ENCODE measurements at regions not wholly inside any gene's neighbourhood (a gene's known extent, or its start where the extent isn't known, plus 50 kb on each side); places are given as distances from the start of the nearest gene placed in this dataset.

DNA sequence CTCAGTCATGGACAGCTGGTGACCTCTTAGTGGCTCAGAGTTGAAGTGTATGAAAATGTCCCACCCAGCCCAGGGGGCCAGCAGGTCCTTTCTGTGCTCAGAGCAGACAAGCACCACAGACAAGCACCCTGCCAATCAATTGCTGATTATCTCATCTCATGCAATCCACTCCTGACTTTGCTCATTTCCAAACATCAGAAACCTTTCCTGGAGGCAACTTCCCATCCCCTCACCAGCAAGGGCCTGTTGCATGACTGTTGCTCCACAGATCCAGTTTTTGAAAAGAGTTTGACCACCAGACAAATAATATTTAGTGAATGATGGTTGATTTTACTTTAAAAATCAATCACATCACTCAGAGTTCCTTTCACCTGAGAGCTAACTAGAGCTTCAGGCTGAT lies 397.3 kb upstream of the KLF4 start:
- no peak for DNase-seq

- DNase-seq, result no peak
Observed at GRCh38 chr9:107883496-107884124, 394.0 kb upstream of the KLF4 start.

GRCh38 chr9:107881626-107882300 lies 392.2 kb upstream of the KLF4 start:
- DNase-seq, result no peak

DNA sequence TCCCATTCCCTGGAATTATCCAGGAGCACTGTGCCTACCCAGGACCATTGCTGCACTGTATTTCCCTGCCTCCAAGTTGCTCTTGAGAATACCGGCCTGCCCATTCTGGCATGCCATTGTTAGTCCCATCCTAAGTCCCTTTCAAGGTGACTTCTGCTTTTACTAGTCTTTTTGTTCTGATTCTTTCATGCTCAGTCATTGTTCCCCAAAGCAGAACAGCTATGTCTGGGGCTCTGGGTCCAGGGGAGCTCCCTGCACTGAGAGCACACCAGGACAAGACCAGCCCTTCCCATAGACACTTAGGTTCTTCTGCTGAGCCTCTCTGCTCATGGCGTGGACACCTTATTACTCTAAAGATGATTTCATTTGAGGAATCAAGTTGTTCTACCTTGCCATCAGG lies 388.9 kb upstream of the KLF4 start:
- DNase-seq, result no peak

GRCh38 chr9:107875571-107875980 lies 386.0 kb upstream of the KLF4 start:
- no peak for DNase-seq

- no peak for DNase-seq
Observed at GRCh38 chr9:107874591-107875369, 385.2 kb upstream of the KLF4 start.

DNA sequence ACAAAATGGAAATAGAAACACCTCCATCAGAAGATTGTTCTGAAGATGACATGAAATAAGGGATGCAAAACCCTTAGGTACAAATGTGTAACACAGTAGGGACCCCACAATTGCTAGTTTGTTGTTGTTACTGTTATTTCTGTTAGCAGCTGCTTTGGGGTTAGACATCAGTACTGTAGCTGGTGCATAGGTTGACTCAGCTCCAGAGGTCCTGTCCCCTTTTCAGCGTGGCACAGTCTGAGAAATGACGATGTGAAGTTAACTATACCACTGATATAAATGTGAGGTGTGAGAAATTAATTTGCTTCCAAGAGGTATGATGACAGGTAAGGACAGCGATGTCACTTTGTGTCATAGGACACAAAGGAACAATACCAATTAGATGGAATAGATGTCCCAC lies 384.6 kb upstream of the KLF4 start:
- DNase-seq, result no peak

DNA sequence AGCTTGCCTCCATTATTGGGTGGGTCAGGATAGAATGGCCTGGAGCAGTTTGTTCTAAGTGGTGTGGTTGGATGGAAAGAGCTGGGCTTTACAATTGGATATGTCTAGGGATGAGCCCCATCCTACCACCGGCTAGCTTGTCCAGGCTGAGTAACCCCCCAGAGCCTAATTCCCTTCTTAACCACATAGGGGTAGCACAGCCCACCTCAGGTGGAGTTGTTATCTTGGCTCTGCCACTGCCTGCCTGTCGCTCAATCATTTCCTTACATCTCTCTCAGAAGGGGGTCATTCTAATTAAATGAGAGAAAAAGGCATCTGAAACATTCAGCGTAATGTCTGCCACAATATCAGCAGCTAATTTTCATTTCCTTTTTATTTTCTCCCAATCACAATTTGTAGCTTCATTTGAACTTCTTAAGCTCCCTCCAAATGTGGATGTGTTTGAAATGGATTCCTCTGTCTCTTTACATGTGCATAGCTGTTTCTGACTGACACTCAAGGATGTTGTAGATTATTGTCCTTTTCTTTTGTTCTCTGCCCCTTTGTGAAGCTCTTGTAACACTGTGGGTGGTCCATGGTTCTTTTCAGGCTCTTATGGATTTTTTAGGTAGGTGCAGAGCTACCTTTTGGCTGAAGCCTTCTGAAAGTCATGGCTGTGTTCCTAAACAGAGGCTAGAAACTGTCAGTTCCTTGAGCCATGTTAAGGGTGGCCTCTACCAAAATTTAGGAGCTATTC lies 383.1 kb upstream of the KLF4 start:
- DNase-seq, result no peak

DNA sequence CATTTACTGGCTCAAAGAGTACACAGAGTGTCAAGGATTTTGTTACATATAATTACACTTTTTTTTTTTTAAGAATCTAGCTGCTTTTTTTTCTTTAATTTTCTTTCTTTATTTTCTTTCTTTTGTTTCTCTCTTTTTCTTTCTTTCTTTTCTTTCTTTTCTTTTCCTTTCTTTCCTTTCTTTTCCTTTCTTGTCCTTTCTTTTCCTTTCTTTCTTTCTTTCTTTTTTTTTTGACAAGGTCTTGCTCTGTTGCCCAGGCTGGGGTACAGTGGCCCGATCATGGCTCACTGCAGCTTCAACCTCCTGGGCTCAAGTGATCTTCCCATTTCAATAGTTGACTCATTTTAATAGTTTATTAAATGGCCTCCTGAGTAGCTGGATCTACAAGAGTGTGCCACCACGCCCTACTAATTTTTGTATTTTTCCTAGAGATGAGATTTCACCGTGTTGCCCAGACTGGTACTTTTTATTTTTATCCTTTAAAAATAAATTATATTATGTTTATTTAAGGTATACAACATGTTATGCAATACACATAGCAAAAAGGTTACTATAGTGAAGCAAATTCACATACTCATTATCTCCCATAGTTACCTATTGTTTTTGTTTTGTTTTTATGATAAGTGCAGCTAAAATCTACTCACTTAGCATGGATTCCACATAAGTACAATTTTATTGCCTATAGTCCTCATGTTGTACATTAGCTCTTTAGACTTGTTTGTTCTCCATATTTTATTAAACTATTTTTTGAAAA lies 381.5 kb upstream of the KLF4 start:
- DNase-seq, result no peak

DNA sequence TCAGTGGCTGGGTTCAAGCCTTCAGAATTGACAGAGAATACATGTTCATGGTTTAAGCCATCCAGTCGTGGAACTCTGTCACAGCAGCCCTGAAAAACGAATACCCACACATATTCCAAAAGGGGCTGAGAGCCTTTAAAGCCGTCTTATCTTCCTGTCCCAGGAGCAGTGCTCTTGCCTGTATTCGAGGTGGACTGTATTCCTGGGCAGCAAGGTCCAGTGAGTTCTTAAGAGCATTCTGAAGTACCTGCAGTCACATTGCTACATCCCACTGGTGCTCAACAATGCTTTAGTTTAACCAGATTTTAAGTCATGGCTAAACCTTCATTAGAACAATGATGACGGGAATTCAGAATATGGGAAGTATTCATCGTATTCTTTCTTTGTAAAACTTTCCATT lies 380.7 kb upstream of the KLF4 start:
- DNase-seq, result peak; percentile 1

GRCh38 chr9:107869111-107869510 lies 379.5 kb upstream of the KLF4 start:
- DNase-seq, result no peak

DNA sequence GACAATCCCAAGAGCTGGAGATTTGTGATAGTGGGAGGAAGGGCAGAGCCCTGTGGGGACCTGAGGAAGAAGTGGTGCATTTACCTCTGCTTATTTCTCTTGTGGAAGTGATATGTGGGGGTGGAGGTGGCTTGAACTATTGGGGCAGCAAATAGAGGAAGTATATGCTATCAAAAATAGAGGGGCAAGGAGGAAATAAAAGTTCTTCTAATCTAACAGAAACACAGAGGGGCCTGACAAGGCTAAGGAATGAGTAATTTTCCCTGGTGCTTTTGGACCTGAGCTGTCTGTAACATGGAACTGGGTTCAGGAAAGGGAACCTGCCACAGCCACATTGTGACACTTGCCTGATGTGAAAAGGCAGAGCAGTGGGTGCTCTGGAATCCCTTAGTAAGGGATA lies 378.6 kb upstream of the KLF4 start:
- no peak for DNase-seq

GRCh38 chr9:107867738-107868137 lies 378.2 kb upstream of the KLF4 start:
- DNase-seq, result no peak

GRCh38 chr9:107866711-107867311 lies 377.2 kb upstream of the KLF4 start:
- no peak for DNase-seq

DNA sequence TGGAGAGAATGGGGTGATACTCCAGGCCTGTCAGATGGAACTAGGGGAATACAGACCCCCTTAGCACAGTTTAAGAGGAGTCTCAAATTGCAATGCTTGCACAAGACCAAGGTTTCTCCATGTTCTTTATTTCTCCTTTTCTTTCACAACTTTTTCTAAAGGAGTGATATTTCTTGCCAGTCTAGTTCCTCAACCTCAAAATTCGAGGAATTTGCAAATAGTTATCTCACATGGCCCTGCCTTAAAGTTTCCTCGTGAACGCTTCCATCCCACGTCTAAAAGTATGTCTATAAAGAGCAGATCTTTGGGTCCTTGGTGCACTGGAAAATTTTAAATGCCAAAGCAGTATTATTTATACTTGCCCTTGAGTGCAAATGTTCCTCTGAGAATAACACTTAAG lies 373.8 kb upstream of the KLF4 start:
- no peak for DNase-seq

GRCh38 chr9:107862881-107863280 lies 373.3 kb upstream of the KLF4 start:
- DNase-seq, result no peak

DNA sequence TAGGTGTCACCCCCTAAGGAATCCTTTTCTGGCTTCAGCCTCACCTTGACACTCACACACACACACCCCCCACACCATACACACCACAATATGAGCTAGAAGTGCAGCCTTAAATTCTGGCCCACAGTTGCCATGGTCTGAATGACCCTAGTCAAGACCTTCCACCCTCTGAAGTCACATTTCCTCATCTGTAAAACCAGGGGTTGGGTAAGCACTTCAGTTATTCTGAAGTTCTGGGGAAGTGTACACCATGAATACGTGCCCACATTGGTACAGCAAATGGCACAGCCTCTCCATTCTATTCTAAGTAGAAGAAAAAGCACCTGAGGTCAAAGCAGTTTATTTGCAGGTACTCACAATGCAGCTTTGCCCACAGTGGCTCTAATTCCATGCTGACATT lies 372.8 kb upstream of the KLF4 start:
- DNase-seq, result no peak

DNA sequence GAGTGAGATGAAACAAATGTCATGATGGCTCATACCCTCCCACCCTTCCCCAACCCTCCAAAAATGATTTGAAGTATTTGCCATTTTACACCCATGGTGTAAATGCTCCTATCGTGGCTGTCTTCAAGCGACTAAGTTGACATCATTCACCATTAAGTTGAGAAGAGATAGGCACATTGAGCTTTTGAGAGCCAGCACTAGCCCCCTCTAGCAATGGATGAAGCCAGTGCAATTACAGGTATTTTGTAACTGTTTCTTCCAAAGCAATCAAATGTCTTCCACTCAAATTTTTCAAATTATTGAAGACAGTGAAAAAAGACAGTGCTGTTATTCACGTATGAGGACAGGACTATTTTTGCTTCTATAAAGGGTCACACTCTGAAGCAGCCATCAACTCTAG lies 371.5 kb upstream of the KLF4 start:
- DNase-seq, result no peak

- no peak for DNase-seq
Observed at GRCh38 chr9:107858260-107858659, 368.7 kb upstream of the KLF4 start.

DNA sequence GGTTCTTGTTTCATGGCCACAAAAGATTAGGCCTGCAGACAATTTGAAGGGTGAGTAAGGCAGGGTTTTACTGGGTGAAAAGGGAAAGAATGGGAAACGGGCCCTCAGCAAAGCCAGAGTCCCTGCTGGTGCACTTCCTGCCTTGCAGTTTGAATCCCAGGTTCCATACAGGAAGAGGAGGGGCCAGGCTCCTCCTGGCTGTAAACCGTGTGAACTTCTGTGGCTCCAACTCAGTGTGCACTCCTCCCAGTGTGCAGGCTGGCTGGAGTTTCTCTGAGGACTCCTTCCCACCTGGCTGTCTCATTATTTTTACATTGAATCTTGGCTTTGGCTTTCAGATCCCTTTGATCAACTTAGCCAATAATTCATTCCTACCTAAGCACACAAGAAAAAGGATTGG lies 367.1 kb upstream of the KLF4 start:
- no peak for DNase-seq

DNA sequence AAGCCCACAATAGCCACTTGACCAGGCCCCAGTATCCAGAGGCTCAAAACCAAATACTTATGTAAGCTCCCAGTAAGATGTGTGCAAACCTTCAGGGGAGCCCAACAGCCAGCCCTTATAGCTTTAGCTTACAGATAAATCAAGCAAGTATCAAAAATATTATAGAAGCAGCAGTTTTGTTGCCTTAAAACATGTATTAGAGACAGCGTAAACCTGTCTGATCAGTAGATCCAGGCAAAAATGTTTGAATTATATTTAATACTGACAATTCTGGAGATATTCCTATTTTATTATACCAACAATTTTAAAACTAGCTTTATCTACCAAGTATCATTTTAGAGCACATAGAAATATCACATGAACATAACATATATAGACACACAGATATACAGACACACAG lies 365.6 kb upstream of the KLF4 start:
- no peak for DNase-seq

- no peak for DNase-seq
Observed at GRCh38 chr9:107853461-107853860, 363.9 kb upstream of the KLF4 start.
